Right renal cortex interstitium (tissue), 3 donors: ENCODE measurements at regions not wholly inside any gene's neighbourhood (a gene's known extent, or its start where the extent isn't known, plus 50 kb on each side); places are given as distances from the start of the nearest gene placed in this dataset.
A peak's percentile ranks its signal among the peaks of the same experiment; 100 is the strongest.

ENCODE experiments used
- DNase-seq, 3 donors: peaks; one replicate each; pipeline ENCODE4 v3.0.0-alpha.2; 2013; ENCODE audit warnings: low read depth in 3 of 3, low spot score in 2 of 3

DNA sequence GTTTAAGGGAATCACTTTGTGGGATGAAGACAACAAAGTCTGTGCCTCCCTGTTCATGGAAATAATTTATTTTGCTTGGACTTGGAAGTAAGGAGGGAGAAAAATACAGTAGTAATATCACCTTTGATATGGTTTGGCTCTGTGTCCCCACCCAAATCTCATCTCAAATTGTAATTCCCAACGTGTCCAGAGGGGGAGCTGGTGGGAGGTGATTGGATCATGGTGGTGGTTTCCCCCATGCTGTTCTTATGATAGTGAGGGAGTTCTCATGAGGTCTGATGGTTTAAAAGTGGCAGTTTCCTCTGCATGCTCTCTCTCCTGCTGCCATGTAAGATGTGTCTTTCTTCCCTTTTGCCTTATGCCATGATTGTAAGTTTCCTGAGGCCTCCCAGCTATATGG, 460.7 kb downstream of the NOVA1 start:
- no peak for DNase-seq

DNA sequence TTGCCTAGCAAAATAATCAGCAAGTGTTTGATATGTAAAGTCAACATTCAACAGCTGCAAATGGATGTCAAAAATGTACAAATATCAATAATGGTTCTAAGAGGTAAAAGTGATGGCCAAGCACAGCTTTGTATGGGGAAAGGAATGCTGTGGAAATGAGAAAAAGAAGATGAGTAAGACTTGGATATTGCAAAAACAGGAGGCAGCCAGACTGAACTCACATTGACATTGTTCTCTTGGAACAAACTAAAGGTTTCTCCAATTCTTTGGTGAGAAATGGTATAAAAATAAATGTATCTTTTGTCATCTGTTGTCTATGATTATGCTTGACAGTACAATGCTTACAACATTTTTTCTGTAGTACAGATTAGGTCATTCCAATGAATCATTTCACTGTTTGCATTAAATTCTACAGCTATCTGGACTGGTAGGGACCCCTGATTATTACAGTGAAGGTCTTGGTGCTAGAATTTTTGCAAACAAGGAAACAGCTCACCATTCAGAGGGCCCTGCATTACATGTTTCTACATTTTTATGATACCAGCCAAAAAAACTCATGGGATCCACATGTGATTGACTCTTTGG, 465.7 kb downstream of the NOVA1 start:
- no peak for DNase-seq

DNA sequence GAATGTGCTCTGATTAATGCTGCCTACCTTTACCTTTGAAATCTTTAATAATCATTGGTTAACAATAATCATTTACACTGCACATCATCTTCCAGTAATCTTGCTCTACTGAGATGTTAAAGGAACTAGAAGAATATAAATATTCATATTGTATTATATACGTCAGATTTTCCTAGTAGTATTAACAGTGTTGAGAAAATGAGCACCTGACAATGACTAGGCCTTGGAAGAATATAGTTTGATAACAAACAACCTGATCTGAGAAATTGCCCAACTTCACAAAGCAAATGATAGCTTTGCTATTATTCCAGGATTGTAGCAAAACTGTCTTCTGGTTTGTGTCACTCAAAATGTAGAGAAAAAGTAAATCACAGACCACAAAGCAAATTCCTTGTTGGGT, 467.1 kb downstream of the NOVA1 start:
- no peak for DNase-seq

DNA sequence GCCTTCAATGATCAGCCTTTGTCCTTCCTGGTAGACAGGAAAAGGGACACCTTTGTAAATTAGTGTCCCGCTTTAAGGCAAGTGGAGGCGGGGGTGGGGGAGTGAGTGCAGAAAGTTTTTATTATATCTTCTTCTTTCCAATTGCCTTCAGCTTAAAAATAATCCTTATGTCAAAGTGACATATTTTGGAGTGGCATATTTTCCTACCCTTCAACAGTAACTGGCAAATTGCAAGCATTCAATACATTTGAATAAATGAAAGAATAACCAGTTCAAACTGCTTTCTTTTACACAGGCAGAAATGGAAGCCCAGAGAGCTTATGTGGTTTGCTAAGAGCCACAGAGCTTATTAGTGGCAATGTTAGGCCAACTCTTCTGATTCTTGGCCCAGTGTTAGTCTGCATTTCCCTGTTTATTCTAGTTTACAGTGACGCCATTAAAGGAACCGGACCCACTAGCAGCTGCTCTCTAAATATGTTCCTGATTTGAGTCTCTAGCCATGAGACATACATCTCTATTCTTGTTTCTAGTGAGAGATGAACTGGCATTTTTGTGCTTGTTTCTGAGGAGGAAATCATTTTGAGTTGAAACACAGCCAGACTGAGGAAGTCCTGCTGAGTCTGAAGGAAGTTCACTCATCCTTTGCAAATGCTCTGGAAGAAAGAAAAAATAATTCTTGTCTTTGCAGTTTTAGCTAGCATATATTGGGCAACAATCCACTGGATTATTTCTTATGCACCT, 468.7 kb downstream of the NOVA1 start:
- DNase-seq, result no peak

DNA sequence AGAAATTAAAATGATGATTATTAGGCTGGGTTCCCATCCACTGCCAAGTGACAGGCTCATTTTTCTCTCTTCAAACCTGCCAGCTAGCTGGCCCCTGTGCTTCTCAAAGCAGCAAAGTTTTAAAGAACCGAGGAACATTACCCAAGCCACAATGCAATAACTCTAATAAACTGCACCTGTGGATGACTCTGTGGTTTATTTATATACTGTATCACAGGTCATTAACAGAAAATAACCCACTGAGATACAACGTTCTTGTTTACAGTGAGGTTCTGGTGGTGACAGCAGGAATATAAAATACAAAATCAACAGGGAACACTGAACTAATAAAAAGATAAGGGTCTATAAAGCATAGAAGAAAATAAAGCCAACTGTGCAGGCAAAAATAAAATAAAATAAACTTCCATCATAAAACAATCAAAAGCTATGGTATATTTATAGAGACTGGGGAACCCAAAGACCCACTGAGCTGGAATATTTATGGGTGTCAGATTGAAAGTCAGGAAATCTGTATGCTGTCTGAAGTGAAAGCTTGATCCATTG, 472.9 kb downstream of the NOVA1 start:
- DNase-seq, result no peak

DNA sequence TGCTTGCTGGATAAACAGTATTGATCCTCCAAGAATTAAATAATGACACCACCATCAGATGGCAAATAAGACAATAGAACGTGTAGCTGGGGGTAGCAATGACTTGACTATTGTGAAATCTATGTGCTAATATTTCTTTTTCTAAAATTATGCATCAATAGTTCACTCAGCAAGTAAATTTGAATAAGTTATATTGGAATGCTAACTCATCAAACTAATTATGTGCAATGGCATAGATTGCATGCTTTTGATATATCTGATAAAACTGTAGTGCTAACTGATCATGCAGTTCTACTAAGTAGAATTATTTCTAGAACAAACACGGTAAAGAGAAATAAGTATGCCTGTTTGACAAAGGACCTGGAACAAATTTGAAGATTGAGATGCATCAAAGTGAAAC, 474.4 kb downstream of the NOVA1 start:
- no peak for DNase-seq

DNA sequence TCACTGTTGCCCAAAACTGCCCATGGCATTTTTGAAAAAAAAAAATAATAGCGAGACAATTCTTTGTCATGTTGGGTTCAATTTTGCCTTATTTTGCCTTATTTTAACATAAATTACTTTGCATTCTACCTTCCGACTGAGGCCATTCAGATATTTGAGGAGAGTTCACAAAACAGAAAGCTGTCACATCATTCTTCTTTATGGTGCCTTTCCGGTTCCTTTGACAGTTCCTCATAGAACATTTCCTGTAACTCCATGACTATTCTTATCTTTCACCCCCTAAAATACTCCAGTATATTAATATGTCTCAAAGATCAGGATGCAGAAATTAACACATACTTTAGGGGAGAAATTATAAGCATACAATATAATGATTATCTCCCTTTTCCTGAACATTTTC, 476.7 kb downstream of the NOVA1 start:
- DNase-seq, result no peak

DNA sequence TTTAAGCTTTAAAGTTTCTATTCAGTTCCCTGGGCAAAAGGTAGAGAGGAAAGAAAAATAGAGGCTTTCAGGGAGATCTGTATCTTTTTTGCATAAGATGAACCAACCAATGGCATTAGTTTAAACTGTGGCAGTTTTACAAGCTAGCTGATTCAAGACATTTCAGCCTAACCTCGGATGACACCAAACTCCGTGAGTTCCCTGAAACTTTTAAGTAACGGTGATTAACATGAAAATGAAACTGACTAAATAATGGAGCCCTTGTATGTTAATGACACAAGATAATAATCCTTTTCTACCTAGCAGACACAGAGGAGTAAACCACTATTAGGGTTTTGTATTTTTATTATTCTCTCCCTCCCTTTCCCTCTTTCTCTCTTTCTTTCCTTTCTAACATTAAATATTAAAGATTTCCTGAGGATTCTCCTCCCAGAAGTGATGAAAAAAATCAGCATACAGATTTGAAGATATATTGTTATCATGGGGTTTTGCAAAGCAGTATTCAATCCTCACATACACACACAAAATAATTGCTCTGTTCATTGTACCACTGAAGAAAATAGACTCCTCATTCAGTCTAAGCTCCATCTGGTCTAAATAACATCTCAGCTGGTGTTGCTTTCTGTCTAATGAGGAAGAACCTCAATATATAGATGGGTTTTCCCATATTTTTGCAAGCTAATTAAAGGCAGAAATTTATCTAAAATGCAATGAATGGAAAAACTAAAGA, 483.8 kb downstream of the NOVA1 start:
- no peak for DNase-seq

DNA sequence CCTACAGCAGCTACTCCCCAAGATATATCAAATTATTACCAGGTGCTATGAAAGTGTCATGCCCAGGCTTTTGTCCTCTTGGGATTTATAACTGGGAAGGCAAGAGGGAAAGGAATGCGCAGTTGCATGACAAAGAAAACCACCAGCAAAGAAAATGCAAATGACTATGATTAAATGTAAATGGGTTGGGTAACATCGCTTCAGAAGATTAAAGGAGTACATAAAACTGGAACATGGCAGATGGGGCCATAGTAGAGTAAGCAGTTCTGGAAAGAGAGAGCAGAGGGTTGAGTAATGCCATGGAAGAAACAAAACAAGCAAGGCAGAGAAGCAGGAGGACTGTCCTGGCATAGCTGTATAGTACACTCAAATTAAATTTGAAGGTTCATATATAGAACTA, 493.1 kb downstream of the NOVA1 start:
- no peak for DNase-seq

DNA sequence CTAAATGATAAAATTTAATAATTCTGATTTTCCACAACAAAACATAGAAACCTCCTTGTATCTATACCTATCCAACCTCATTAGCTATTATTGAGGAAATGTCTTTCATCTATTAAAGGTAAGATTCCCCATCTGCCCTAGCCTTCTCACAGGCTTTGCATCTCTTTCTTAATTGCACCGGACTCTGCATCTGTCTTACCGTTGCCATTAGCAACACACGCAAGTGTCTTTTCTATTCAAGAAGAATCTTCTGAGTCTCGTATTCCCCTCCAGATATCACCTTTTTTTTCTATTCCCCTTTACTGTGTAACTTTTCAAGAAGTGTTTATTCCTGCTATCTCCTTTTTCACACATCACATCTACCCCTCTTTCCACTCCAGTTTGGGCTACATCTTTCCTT, 500.0 kb downstream of the NOVA1 start:
- no peak for DNase-seq

DNA sequence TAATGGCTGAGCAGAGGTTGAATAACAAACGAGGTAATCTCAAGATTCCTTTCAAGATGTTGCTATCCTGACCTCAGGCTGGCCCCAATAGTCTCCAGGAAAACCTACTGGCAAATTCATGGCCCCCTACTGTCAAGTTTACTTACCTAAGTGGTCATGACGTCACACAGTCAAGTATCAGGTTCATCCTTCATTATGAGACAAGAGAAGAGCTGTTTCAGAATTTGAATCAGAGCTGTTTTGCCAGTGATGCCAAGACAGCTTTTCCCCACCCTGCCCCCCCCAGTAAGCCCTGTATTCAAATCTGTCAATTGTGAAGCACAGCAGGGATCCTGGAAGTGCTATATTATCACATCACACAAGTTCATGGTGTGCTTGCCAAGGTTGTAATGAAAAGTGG, 509.6 kb downstream of the NOVA1 start:
- DNase-seq, result no peak

DNA sequence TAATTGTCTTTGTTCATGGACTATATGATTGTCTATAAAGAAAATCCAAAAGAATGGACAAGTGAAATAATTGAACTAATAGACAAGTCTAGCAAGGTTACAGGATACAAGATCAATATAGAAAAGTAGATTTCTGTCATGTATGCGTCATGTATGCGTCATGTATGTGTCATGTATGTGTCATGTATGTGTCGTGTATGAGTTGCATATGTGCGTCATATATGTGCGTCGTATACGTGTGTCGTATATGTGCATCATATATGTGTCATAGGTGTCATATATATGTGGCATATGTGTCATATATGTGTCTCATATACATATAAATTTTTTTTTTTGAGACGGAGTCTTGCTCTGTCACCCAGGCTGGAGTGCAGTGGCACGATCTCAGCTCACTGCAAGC, 516.8 kb downstream of the NOVA1 start:
- no peak for DNase-seq

DNA sequence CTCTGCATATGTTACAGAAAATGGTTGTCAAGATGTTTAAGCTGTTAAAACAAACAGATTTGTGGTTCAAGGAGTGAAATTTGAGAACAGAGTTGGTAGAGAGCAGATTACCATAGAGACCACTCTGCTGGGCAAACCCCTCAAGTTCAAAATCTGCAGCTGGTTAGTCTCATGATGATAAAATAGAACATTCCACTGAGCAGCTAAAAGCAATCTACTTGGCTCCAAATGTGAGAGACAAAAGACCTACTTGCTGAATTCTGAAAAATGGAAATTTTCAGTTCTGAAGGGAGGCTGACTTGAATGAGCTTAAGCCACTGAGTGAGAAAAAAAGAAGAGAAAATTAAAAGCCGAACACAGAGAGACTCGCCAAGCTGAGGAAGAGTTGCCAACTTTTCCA, 519.3 kb downstream of the NOVA1 start:
- peak in 1 of 3 donors; percentile 3 for DNase-seq

DNA sequence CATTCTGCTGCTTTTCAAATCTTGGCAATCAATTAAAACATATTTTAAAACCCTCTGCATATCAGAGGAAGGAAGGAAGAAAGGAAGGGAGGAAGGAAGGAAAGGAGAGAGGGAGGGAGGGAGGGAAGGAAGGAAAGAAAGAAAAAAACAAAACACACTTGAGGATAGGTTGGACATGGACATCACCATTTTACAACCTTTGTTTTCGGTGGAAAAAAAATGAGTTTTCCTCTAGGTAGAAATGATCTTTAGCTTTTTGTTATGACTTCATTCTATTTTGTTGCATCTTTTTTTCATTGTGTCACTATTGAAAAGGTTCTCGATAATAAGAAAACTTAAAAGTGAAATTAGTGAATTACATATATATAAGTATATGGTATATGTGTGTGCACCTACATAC, 522.9 kb downstream of the NOVA1 start:
- DNase-seq, result no peak

DNA sequence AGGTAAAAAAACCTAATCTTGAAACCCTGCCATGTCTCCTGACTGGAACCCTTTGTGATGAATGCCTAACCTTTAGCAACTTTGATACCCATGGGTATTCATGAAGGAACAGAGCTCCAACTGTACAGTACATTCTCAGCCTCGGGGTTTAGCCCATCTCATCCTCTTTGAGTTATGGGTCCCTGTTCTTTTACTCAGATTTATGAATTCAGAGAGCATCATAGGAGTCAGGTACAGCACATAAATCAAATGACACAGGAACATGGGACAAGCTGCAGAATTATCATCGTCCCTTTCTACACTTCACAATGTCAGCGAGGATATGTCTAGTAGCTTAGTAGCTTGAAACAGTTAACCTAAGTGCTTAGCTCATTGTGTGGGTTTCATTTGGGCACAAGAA, 527.4 kb downstream of the NOVA1 start:
- no peak for DNase-seq

DNA sequence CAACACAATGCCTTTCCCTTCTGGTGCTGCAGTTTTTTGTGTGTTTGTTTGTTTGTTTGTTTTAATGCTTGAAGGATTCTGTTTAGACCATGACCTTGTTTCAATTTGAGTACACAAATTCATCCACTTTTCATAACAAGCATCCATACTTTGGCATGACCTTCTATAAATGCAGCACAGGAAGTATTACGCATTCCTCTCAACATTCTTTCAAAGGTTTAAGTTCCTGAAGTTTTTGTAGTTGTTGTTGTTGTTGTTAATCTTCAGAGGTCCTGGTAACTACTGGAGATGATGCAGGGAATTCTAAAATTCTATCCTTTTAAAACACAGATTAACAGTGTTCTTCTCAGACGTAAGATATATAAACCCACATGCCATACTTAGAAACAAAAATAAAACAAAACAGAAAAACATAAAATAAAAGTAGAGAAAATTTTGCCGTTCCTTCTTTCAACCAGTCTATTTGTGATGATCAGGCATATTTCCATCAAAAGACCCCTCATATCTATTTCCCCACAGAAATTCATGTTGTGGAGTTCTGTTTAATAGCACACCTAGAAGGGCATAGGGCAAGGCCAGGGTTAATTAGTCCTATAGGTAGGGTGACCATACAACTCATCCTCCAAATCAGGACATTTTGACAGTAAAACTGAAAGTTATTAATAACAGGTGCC, 529.9 kb downstream of the NOVA1 start:
- DNase-seq, result no peak

DNA sequence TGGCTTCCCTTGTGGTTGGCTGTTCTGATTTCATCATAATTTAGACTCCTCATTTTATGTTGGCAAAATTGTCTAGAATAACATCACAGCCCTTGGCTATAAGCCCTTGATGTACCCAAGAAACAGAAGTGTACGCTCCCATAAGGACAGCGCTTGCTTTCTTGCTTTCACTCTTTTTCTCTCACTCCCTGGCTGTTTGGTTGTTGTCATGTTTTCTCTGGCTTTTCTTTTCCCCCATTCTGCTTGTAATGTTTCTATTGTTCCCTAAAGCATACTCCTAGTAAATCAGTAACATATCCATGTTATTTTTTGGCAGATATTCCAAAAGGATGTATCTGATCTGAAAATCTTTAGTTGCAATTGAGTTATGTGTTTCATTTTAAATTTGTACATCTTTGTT, 530.5 kb downstream of the NOVA1 start:
- no peak for DNase-seq

DNA sequence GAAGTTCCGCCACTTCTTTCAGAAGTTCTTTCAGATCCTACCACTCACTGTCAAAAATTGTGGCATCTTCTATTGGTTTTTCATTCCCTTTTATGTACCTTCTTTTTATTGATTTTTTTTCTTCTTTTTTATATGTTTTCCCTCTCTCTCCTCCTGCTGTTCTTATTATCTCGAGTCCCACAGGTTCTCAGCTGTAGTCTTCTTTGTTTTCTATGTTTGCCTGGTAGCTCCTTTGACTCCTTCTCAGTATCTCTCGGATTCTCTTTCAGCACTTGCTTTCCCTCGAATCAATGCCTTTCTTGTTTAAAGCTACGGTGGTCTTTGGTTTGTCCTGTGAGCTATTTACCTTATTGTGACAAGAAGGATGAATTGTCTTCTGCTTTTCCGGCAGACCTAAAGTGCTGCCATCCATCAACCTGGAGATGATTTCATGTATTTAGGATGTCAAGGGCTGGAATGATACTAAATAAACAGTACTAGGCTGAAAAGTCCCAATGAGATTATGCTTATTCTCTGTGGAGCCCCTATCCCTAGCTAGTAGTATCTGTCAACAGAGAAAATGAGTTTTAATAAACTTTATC, 541.7 kb downstream of the NOVA1 start:
- DNase-seq, result no peak

DNA sequence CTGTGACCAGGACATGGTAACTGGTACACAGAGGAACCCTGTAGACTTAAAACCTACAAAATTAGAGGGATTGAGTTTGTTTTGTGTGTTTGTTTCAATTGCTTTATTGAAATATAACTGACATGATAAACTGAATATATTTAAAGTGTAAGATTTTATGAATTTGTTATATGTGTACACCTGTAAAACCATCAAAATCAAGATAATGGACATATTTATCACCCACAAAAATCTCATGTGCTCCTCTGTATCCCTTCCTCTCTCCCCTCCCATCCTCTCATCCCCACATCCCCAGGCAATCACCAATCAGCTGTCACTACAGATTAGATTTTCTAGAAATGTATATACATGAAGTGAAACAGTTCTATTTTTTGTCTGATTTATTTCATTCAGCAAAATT, 565.5 kb downstream of the NOVA1 start:
- no peak for DNase-seq

DNA sequence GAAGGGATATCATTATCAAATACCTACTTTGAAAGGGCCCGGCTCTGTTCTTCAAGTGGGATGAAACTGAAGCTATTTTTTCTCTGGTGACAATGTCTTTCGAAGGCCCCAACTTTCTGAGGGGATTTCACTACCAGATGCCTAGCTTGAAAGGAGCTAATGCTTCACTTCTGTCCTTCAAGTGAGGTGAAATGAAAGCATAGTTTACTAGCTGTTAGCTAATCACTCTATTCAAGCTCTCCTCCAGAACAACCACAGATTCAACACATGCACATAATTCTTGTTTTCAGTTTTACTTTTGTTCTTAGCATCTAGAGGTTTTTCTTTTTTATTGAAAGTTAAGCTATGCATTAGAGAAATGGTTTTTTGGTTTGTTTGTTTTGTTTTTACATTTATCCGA, 571.4 kb downstream of the NOVA1 start:
- DNase-seq, result no peak

DNA sequence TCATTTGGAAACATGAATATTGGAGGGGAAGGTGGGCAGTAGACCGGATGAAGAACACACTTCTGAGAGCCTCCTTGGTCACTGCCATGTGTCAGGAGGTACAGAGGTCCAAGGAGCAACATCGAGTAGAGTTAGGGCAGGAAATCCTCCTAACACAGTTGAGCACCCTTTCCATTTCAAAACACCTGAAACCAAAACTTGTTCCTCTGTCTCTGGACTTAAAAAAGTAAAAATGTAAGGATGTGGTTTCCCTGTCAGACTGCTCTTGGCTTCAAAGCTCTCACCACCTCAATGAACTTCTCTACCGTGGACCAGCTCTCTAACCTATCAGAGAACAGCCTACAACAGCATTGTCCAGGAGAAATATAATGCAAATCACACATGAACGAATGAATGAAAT, 573.9 kb downstream of the NOVA1 start:
- no peak for DNase-seq
